Nephron (organoid): ENCODE measurements at regions not wholly inside any gene's neighbourhood (a gene's known extent, or its start where the extent isn't known, plus 50 kb on each side); places are given as distances from the start of the nearest gene placed in this dataset.

Source experiments
- H3K27ac Mint-ChIP-seq, 3 experiments: 2 replicates each; pipeline ENCODE4 v1.8.0; 2020; ENCODE audit warnings: mixed read lengths in 3 of 3, mild to moderate bottlenecking in 2 of 3, moderate library complexity in 1 of 3
- H3K27me3 Mint-ChIP-seq: 2 replicates; pipeline ENCODE4 v1.8.0; 2021; ENCODE audit warnings: low read depth, mild to moderate bottlenecking, moderate library complexity, mixed read lengths
- H3K36me3 Mint-ChIP-seq: 2 replicates; pipeline ENCODE4 v1.8.0; 2020; ENCODE audit warnings: low read depth, mixed read lengths
- H3K4me1 Mint-ChIP-seq: 2 replicates; pipeline ENCODE4 v1.8.0; 2020; ENCODE audit warnings: mixed read lengths
- H3K4me3 Mint-ChIP-seq, 3 experiments: 2 replicates each; pipeline ENCODE4 v1.8.0; 2020; ENCODE audit warnings: mild to moderate bottlenecking in 3 of 3, mixed read lengths in 3 of 3, moderate library complexity in 2 of 3
- H3K9me3 Mint-ChIP-seq: 2 replicates; pipeline ENCODE4 v1.8.0; 2020; ENCODE audit warnings: mixed read lengths
- CTCF ChIP-seq, 3 experiments: fragments of 200-600 bp; sonication (generic); IDR thresholded peaks; one replicate each; pipeline ENCODE4 v1.5.0; 2021; ENCODE audit warnings: antibody characterized with exemption in 3 of 3; ENCODE audit not compliant: unreplicated experiment in 3 of 3

- TF ChIP-seq CTCF (IDR thresholded peaks at IDR 0.05; ENCODE audit: unreplicated experiment in 3 of 3): no peak
- no peaks in the 10 kb centered on the region for H3K36me3 Mint-ChIP-seq
Observed at GRCh38 chr1:232249339-232249738, 380.6 kb downstream of the SIPA1L2 start.

GRCh38 chr1:232248276-232248820 lies 381.6 kb downstream of the SIPA1L2 start:
- Mint-ChIP-seq H3K27ac (peak overlapping the region; percentile 30 to 82 (median 72)), H3K4me3 (no peak overlapping the region), H3K9me3 (peaks cover 3% of the 10 kb centered on the region), H3K4me1 (peaks cover 22% of the 10 kb centered on the region), H3K27me3 (peaks cover 7% of the 10 kb centered on the region), H3K36me3 (peaks cover 4% of the 10 kb centered on the region)
- no peak for TF ChIP-seq CTCF (IDR thresholded peaks at IDR 0.05; ENCODE audit: unreplicated experiment in 3 of 3)

More at GRCh38 chr1:232249339-232249738, 380.6 kb downstream of the SIPA1L2 start:
- H3K9me3 Mint-ChIP-seq: peaks cover 3% of the 10 kb centered on the region
- peak overlapping the region; percentile 34 to 72 (median 64) for H3K27ac Mint-ChIP-seq
- peaks cover 7% of the 10 kb centered on the region for H3K27me3 Mint-ChIP-seq
- peak overlapping the region in 1 of 3 experiments; percentile 2 for H3K4me3 Mint-ChIP-seq
- peaks cover 22% of the 10 kb centered on the region for H3K4me1 Mint-ChIP-seq

GRCh38 chr1:232247669-232248068 lies 382.3 kb downstream of the SIPA1L2 start:
- H3K4me3 Mint-ChIP-seq: no peak overlapping the region
- H3K9me3 Mint-ChIP-seq: peaks cover 3% of the 10 kb centered on the region
- peak overlapping the region in 2 of 3 experiments; percentile 72 to 82 for H3K27ac Mint-ChIP-seq
- peaks cover 22% of the 10 kb centered on the region for H3K4me1 Mint-ChIP-seq
- H3K36me3 Mint-ChIP-seq: peaks cover 4% of the 10 kb centered on the region
- TF ChIP-seq CTCF (IDR thresholded peaks at IDR 0.05; ENCODE audit: unreplicated experiment in 3 of 3): no peak
- peaks cover 2% of the 10 kb centered on the region for H3K27me3 Mint-ChIP-seq

GRCh38 chr1:232244426-232244825 lies 385.5 kb downstream of the SIPA1L2 start:
- H3K36me3 Mint-ChIP-seq: peaks cover 8% of the 10 kb centered on the region
- no peak overlapping the region for H3K4me3 Mint-ChIP-seq
- H3K27me3 Mint-ChIP-seq: no peaks in the 10 kb centered on the region
- no peak overlapping the region for H3K27ac Mint-ChIP-seq
- no peak for TF ChIP-seq CTCF (IDR thresholded peaks at IDR 0.05; ENCODE audit: unreplicated experiment in 3 of 3)
- peaks cover 25% of the 10 kb centered on the region for H3K4me1 Mint-ChIP-seq
- peaks cover 17% of the 10 kb centered on the region for H3K9me3 Mint-ChIP-seq

GRCh38 chr1:232239998-232240397 lies 389.9 kb downstream of the SIPA1L2 start:
- H3K4me1 Mint-ChIP-seq: peaks cover 21% of the 10 kb centered on the region
- no peak overlapping the region for H3K4me3 Mint-ChIP-seq
- H3K36me3 Mint-ChIP-seq: peaks cover 8% of the 10 kb centered on the region
- TF ChIP-seq CTCF (IDR thresholded peaks at IDR 0.05; ENCODE audit: unreplicated experiment in 3 of 3): no peak
- peak overlapping the region in 2 of 3 experiments; percentile 34 to 53 for H3K27ac Mint-ChIP-seq
- H3K27me3 Mint-ChIP-seq: no peaks in the 10 kb centered on the region
- peaks cover 17% of the 10 kb centered on the region for H3K9me3 Mint-ChIP-seq

- Mint-ChIP-seq H3K27me3 (peaks cover under 1% of the 10 kb centered on the region), H3K4me3 (no peak overlapping the region), H3K27ac (peak overlapping the region in 2 of 3 experiments; percentile 34 to 53), H3K36me3 (peaks cover 8% of the 10 kb centered on the region), H3K4me1 (peaks cover 21% of the 10 kb centered on the region), H3K9me3 (peaks cover 16% of the 10 kb centered on the region)
- no peak for TF ChIP-seq CTCF (IDR thresholded peaks at IDR 0.05; ENCODE audit: unreplicated experiment in 3 of 3)
Observed at GRCh38 chr1:232239522-232239921, 390.4 kb downstream of the SIPA1L2 start.
